Lower leg skin (tissue), 3 donors: ENCODE measurements at regions not wholly inside any gene's neighbourhood (a gene's known extent, or its start where the extent isn't known, plus 50 kb on each side); places are given as distances from the start of the nearest gene placed in this dataset.

Experiments
- CTCF ChIP-seq, 3 donors: fragments of 450-650 bp; IDR thresholded peaks; one replicate each; pipeline ENCODE4 v1.5.1; 2016; ENCODE audit warnings: antibody characterized with exemption in 3 of 3, mild to moderate bottlenecking in 3 of 3, moderate library complexity in 2 of 3
- POLR2A ChIP-seq, 2 donors: fragments of 450-650 bp; IDR thresholded peaks; one replicate each; pipeline ENCODE4 v1.6.1; 2016 to 2017; ENCODE audit warnings: antibody characterized with exemption in 2 of 2, mild to moderate bottlenecking in 1 of 2, moderate library complexity in 1 of 2

- TF ChIP-seq CTCF (IDR thresholded peaks at IDR 0.05) (no peak), POLR2A (IDR thresholded peaks at IDR 0.05) (no peak)
Measured at GRCh38 chrX:1906028-1906427, 291.2 kb downstream of the ASMT start.
